H1 (cell line): ENCODE measurements at regions not wholly inside any gene's neighbourhood (a gene's known extent, or its start where the extent isn't known, plus 50 kb on each side); places are given as distances from the start of the nearest gene placed in this dataset.

Experiments used
- BRCA1 ChIP-seq: IDR thresholded peaks from 2 replicates; pipeline ENCODE4 v1.6.1; 2012; ENCODE audit warnings: low read depth, low read length, improper control_type of control experiment
- CEBPB ChIP-seq: IDR thresholded peaks from 2 replicates; pipeline ENCODE4 v1.6.1; 2012; ENCODE audit warnings: low read depth, low read length
- CTCF ChIP-seq, 3 experiments: IDR thresholded peaks; 1 replicate in 2 of 3; 2 replicates in 1 of 3; pipeline versions ENCODE4 v1.5.1 to v1.6.1; 2011; ENCODE audit warnings: low read length in 3 of 3, mild to moderate bottlenecking in 3 of 3, inconsistent platforms in 2 of 3, low read depth in 1 of 3, moderate library complexity in 1 of 3; ENCODE audit not compliant: insufficient read depth in 1 of 3; ENCODE audit errors: control extremely low read depth in 1 of 3
- EP300 ChIP-seq, 2 experiments: IDR thresholded peaks; 1 replicate in 1 of 2; 2 replicates in 1 of 2; pipeline ENCODE4 v1.6.1; 2011 to 2012; ENCODE audit warnings: low read depth in 2 of 2, low read length in 2 of 2, mild to moderate bottlenecking in 2 of 2, borderline replicate concordance in 1 of 2, inconsistent platforms in 1 of 2, moderate library complexity in 1 of 2
- EZH2 ChIP-seq: fragments of 200-600 bp; sonication (generic); IDR thresholded peaks from 2 replicates; pipeline ENCODE4 v1.7.1; 2012; ENCODE audit warnings: low read depth, mild to moderate bottlenecking, moderate library complexity, low read length, inconsistent platforms; ENCODE audit not compliant: severe bottlenecking
- GABPA ChIP-seq: IDR thresholded peaks from 2 replicates; pipeline ENCODE4 v1.6.1; 2011; ENCODE audit warnings: mild to moderate bottlenecking, low read length, moderate library complexity, borderline replicate concordance; ENCODE audit not compliant: insufficient read depth
- GTF2F1 ChIP-seq: IDR thresholded peaks from 2 replicates; pipeline ENCODE4 v1.6.1; 2012; ENCODE audit warnings: low read depth, low read length, improper control_type of control experiment, borderline replicate concordance
- JUN ChIP-seq: IDR thresholded peaks from 2 replicates; pipeline ENCODE4 v1.6.1; 2011; ENCODE audit warnings: low read depth, mild to moderate bottlenecking, improper control_type of control experiment, low read length
- POLR2A ChIP-seq, 2 experiments: IDR thresholded peaks; 1 replicate in 1 of 2; 2 replicates in 1 of 2; pipeline ENCODE4 v1.6.1; 2011; ENCODE audit warnings: low read depth in 2 of 2, low read length in 2 of 2, mild to moderate bottlenecking in 2 of 2; ENCODE audit errors: control extremely low read depth in 1 of 2
- POLR2AphosphoS5 ChIP-seq: IDR thresholded peaks from 2 replicates; pipeline ENCODE4 v1.6.1; 2011; ENCODE audit warnings: low read depth, low read length
- RAD21 ChIP-seq, 2 experiments: IDR thresholded peaks in 1 of 2; conservative IDR thresholded peaks in 1 of 2; 2 replicates each; pipeline ENCODE4 v1.6.1; 2011; ENCODE audit warnings: low read depth in 2 of 2, low read length in 2 of 2, improper control_type of control experiment in 1 of 2, inconsistent platforms in 1 of 2, mild to moderate bottlenecking in 1 of 2, moderate library complexity in 1 of 2
- RBBP5 ChIP-seq: IDR thresholded peaks from 2 replicates; pipeline ENCODE4 v1.7.1; 2012; ENCODE audit warnings: low read depth, mild to moderate bottlenecking, inconsistent platforms, low read length, moderate library complexity, borderline replicate concordance
- RFX5 ChIP-seq: IDR thresholded peaks from 2 replicates; pipeline ENCODE4 v1.6.1; 2011; ENCODE audit warnings: low read depth, low read length, improper control_type of control experiment, borderline replicate concordance
- SP1 ChIP-seq: IDR thresholded peaks from 2 replicates; pipeline ENCODE4 v1.6.1; 2011; ENCODE audit warnings: low read depth, low read length

GRCh38 chr4:101706535-101707057 is 83.9 kb upstream of the BANK1 start:
- TF ChIP-seq EZH2 (no peak), BRCA1 (no peak), GABPA (no peak), CTCF (IDR thresholded peaks at IDR 0.05; ENCODE audit: control extremely low read depth in 1 of 3, insufficient read depth in 1 of 3, low read depth in 1 of 3, low read length in 3 of 3) (no peak), RAD21 (IDR thresholded peaks at IDR 0.05 in 1 of 2, conservative IDR thresholded peaks at IDR 0.05 in 1 of 2; ENCODE audit: low read depth in 2 of 2, low read length in 2 of 2) (no peak), POLR2A (IDR thresholded peaks at IDR 0.05; ENCODE audit: control extremely low read depth in 1 of 2, low read depth in 2 of 2, low read length in 2 of 2) (no peak), JUN (no peak), GTF2F1 (no peak), EP300 (IDR thresholded peaks at IDR 0.05; ENCODE audit: borderline replicate concordance in 1 of 2, low read depth in 2 of 2, low read length in 2 of 2) (no peak), CEBPB (no peak), RFX5 (no peak), RBBP5 (no peak), SP1 (no peak), POLR2AphosphoS5 (no peak)
